ENCODE measurements at regions not wholly inside any gene's neighbourhood (a gene's known extent, or its start where the extent isn't known, plus 50 kb on each side); places are given as distances from the start of the nearest gene placed in this dataset.

DNA sequence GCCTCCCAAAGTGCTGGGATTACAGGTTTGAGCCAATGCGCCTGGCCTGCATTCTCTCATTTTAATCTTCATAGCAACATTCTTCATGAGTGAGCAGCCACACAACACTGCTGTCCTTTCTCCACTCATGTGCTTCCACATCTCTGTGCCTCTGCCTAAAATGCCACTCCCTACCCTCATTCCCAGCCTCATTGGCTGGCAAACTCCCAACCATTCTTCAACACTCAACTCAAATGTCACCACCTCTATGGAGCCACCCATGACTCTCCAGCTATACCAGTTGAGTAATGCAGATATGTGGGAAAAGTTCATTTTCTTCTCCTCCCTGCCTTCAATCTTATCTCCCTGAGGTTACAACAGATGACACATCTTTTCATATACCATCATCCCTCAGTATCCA is 53.9 kb upstream of the ZC3H12A start:
- POLR2A ChIA-PET, result no interaction called here
- TF ChIP-seq, protein P1, sequence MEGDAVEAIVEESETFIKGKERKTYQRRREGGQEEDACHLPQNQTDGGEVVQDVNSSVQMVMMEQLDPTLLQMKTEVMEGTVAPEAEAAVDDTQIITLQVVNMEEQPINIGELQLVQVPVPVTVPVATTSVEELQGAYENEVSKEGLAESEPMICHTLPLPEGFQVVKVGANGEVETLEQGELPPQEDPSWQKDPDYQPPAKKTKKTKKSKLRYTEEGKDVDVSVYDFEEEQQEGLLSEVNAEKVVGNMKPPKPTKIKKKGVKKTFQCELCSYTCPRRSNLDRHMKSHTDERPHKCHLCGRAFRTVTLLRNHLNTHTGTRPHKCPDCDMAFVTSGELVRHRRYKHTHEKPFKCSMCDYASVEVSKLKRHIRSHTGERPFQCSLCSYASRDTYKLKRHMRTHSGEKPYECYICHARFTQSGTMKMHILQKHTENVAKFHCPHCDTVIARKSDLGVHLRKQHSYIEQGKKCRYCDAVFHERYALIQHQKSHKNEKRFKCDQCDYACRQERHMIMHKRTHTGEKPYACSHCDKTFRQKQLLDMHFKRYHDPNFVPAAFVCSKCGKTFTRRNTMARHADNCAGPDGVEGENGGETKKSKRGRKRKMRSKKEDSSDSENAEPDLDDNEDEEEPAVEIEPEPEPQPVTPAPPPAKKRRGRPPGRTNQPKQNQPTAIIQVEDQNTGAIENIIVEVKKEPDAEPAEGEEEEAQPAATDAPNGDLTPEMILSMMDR (IDR thresholded peaks at IDR 0.05; ENCODE audit: control extremely low read depth, extremely low read depth, low read depth, missing control alignments), result no peak
- CTCF ChIA-PET, result interaction anchor here (1.2 kb wide), 1 partner anchor 11 kb away, joined by 3 read pairs; no protein-coding TSS in a partner anchor
- DNase-seq (ENCODE audit: extremely low spot score), result no peak

DNA sequence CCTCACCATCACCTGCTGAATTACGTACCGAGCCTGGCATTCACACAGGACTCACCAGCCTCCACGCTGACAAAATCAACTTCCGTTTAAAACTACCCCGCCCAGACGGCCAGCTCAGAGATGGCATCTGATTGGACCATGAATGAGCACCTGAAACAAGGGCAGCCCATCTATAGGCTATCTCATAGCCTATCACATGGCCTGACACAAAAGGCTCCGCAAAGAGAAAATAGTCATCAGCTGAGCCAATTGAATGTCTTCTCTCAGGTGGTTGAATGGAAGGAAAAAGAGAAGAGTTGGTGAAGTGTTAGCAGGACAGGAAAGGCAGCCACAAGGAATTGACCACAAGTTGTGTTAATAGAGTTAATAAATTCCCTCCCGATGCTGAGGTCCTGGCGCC is 50.6 kb upstream of the ZC3H12A start:
- CTCF ChIA-PET, result interaction anchor here (1.3 to 2.5 kb wide), 4 partner anchors 11 to 560 kb away, joined by 3 to 9 read pairs (median 6); no protein-coding TSS in a partner anchor
- TF ChIP-seq, protein P1 (IDR thresholded peaks at IDR 0.05; ENCODE audit: control extremely low read depth, extremely low read depth, low read depth, missing control alignments), result no peak
- POLR2A ChIA-PET, result no interaction called here

DNA sequence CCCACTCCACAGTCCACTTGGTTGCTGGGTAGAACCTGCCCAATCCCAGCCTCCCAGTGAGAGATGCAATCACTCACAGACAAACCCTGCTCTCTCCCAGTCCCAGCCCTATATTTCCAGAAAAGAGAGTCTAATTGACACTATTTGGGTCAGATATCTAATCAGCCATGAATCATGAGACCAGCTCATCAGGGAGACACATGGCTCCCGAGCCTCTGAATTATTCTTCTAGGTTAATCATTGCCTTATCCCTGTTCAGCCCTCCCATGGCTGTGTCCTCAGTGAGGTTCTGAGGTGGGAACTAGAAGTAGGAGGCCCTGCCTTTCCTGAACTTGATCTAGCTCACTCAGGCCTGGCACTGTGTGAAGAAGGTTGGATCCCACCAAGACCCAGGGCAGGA is 49.9 kb upstream of the ZC3H12A start:
- POLR2A ChIA-PET, result no interaction called here
- CTCF ChIA-PET, result interaction anchor here (1.0 to 2.5 kb wide), 5 partner anchors 10 to 561 kb away, joined by 3 to 9 read pairs (median 5); no protein-coding TSS in a partner anchor
- no peak for DNase-seq (ENCODE audit: extremely low spot score)
- TF ChIP-seq, protein P1 (IDR thresholded peaks at IDR 0.05; ENCODE audit: control extremely low read depth, extremely low read depth, low read depth, missing control alignments), result no peak

More for the DNA sequence above, 50.6 kb upstream of the ZC3H12A start:
- no peak for DNase-seq (ENCODE audit: extremely low spot score)
